Liver (tissue), 8 donors: ENCODE measurements at regions not wholly inside any gene's neighbourhood (a gene's known extent, or its start where the extent isn't known, plus 50 kb on each side); places are given as distances from the start of the nearest gene placed in this dataset.
"Not testable (repeated sequence)": the region's sequence is repeated elsewhere in the genome, so short reads cannot be mapped to it uniquely, and the experiment has no call there.

ENCODE experiments used
- DNase-seq: peaks from one replicate; pipeline ENCODE4 v3.0.0-alpha.2; 2017; ENCODE audit warnings: low spot score
- H3K27ac ChIP-seq, 2 donors: one replicate each; pipeline ENCODE4 v1.7.0; 2013; ENCODE audit warnings: inconsistent platforms in 2 of 2, low read length in 2 of 2, control low read depth in 1 of 2, low read depth in 1 of 2, mild to moderate bottlenecking in 1 of 2
- H3K27me3 ChIP-seq, 4 donors: one replicate each; pipeline versions ENCODE4 v1.6.1 to v1.7.0; 2013; ENCODE audit warnings: low read length in 3 of 4, inconsistent platforms in 1 of 4, mild to moderate bottlenecking in 1 of 4, moderate library complexity in 1 of 4; ENCODE audit not compliant: control insufficient read depth in 4 of 4, insufficient read depth in 4 of 4
- H3K36me3 ChIP-seq, 4 donors: one replicate each; pipeline versions ENCODE4 v1.6.1 to v1.7.0; 2013; ENCODE audit warnings: low read length in 3 of 4, mild to moderate bottlenecking in 3 of 4, low read depth in 1 of 4, moderate library complexity in 1 of 4; ENCODE audit not compliant: control insufficient read depth in 4 of 4, insufficient read depth in 3 of 4
- H3K4me1 ChIP-seq, 4 donors: one replicate each; pipeline versions ENCODE4 v1.6.1 to v1.7.0; 2013; ENCODE audit warnings: low read length in 3 of 4, mild to moderate bottlenecking in 3 of 4, moderate library complexity in 1 of 4; ENCODE audit not compliant: control insufficient read depth in 4 of 4, insufficient read depth in 4 of 4
- H3K4me3 ChIP-seq, 3 donors: one replicate each; pipeline versions ENCODE4 v1.6.1 to v1.7.0; 2013; ENCODE audit warnings: low read length in 3 of 3, control low read depth in 1 of 3, low read depth in 1 of 3, mild to moderate bottlenecking in 1 of 3
- H3K9ac ChIP-seq, 2 donors: one replicate each; pipeline ENCODE4 v1.7.0; 2013; ENCODE audit warnings: low read length in 2 of 2, mild to moderate bottlenecking in 2 of 2, moderate library complexity in 2 of 2, control low read depth in 1 of 2, low read depth in 1 of 2
- H3K9me3 ChIP-seq, 4 donors: one replicate each; pipeline versions ENCODE4 v1.6.1 to v1.7.0; 2013; ENCODE audit warnings: low read length in 3 of 4; ENCODE audit not compliant: control insufficient read depth in 4 of 4
- CTCF ChIP-seq: fragments of 150-350 bp; IDR thresholded peaks from 2 replicates; pipeline ENCODE4 v1.5.1; 2017; ENCODE audit warnings: improper control_type of control experiment, low read depth, low read length; ENCODE audit not compliant: missing input control
- EGR1 ChIP-seq, 2 donors: IDR thresholded peaks; 2 replicates each; pipeline ENCODE4 v1.6.1; 2016 to 2018; ENCODE audit warnings: antibody characterized with exemption in 2 of 2, low read depth in 2 of 2
- FOXA1 ChIP-seq: IDR thresholded peaks from 2 replicates; pipeline ENCODE4 v1.6.1; 2016; ENCODE audit warnings: antibody characterized with exemption
- HNF4A ChIP-seq, 2 donors: conservative IDR thresholded peaks; 2 replicates each; pipeline ENCODE4 v1.6.1; 2016; ENCODE audit warnings: antibody characterized with exemption in 2 of 2, mild to moderate bottlenecking in 2 of 2
- HNF4G ChIP-seq: IDR thresholded peaks from 2 replicates; pipeline ENCODE4 v1.6.1; 2016; ENCODE audit warnings: antibody characterized with exemption
- NR2F2 ChIP-seq: IDR thresholded peaks from 2 replicates; pipeline ENCODE4 v1.6.1; 2016; ENCODE audit warnings: antibody characterized with exemption
- RAD21 ChIP-seq, 2 donors: IDR thresholded peaks; 2 replicates each; pipeline ENCODE4 v1.6.1; 2016; ENCODE audit warnings: antibody characterized with exemption in 2 of 2, mild to moderate bottlenecking in 2 of 2
- REST ChIP-seq: IDR thresholded peaks from 2 replicates; pipeline ENCODE4 v1.6.1; 2016; ENCODE audit warnings: antibody characterized with exemption, mild to moderate bottlenecking
- RXRA ChIP-seq, 2 donors: IDR thresholded peaks; 2 replicates each; pipeline ENCODE4 v1.6.1; 2017 to 2018; ENCODE audit warnings: antibody characterized with exemption in 2 of 2, mild to moderate bottlenecking in 1 of 2
- ZBTB33 ChIP-seq: IDR thresholded peaks from 2 replicates; pipeline ENCODE4 v1.6.1; 2016; ENCODE audit warnings: antibody characterized with exemption
- WGBS: extraction: QIAGEN DNeasy Blood & Tissue Kit; methylation state at CpG from one replicate; pipeline ENCODE4 v1.1.7; 2013; 5-methylcytosine and 5-hydroxymethylcytosine counted together
- TF ChIP-seq, protein P1 (sequence below): IDR thresholded peaks from 2 replicates; pipeline ENCODE4 v1.6.1; 2016; ENCODE audit warnings: antibody characterized with exemption
- donor health status: healthy.
- donor health status: healthy.
- donor health status: healthy.
- donor health status: healthy.
- donor health status: healthy.

DNA sequence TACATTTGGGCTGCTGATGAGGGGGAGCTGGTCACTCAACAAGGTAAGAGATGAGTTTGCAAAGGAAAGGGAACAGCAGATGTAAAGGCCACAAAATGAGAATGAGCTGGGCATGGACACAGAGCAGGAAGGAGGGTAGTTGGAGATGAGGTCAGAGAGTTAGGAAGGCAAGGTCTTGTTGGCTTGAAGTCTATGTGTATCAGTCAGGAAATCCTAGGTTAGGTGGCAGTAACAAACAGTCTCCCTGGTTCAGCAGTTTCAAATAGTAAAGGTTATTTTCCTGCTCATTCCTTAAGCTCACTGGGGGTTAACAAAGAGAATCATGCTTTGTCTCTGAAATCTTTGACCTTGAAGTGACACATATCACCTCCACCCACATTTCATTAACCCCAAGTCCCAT lies 58.3 kb upstream of the ARL4C start:
- Histone ChIP-seq H3K27me3 (no peaks in the 10 kb centered on the region), H3K4me1 (no peaks in the 10 kb centered on the region), H3K9ac (no peak overlapping the region), H3K4me3 (no peak overlapping the region), H3K9me3 (no peaks in the 10 kb centered on the region), H3K27ac (no peak overlapping the region), H3K36me3 (no peaks in the 10 kb centered on the region)
- TF ChIP-seq REST: no peak
- no peak for TF ChIP-seq EGR1 (IDR thresholded peaks at IDR 0.05; ENCODE audit: low read depth in 2 of 2)
- TF ChIP-seq CTCF: no peak
- TF ChIP-seq HNF4A (conservative IDR thresholded peaks at IDR 0.05): no peak
- no peak for TF ChIP-seq FOXA1
- TF ChIP-seq RXRA (IDR thresholded peaks at IDR 0.05): no peak
- no peak for TF ChIP-seq HNF4G
- no peak for TF ChIP-seq ZBTB33
- TF ChIP-seq NR2F2: no peak
- TF ChIP-seq, protein P1, sequence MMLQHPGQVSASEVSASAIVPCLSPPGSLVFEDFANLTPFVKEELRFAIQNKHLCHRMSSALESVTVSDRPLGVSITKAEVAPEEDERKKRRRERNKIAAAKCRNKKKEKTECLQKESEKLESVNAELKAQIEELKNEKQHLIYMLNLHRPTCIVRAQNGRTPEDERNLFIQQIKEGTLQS: no peak
- TF ChIP-seq RAD21 (IDR thresholded peaks at IDR 0.05): no peak
- DNase-seq: no peak

DNA sequence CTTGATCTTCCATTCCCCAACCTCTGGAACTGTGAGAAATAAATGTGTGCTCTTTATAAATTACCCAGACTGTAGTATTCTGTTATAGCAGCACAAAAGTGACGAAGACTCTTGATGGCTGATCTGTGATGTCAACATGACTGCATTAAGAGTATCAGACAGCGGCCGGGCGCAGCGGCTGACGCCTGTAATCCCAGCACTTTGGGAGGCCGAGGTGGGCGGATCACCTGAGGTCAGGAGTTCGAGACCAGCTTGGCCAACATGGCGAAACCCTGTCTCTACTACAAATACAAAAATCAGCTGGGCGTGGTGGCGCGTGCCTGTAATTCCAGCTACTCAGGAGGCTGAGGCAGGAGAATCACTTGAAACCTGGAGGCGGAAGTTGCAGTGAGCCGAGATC lies 56.3 kb upstream of the ARL4C start:
- DNase-seq, H3K9me3 ChIP-seq, H3K4me3 ChIP-seq, H3K27ac ChIP-seq, H3K9ac ChIP-seq, H3K36me3 ChIP-seq, H3K4me1 ChIP-seq, H3K27me3 ChIP-seq: not testable (repeated sequence)
- WGBS: 97% methylated on average over 15 of the region's 15 CpGs
